SJSA1 (cell line): ENCODE measurements at regions not wholly inside any gene's neighbourhood (a gene's known extent, or its start where the extent isn't known, plus 50 kb on each side); places are given as distances from the start of the nearest gene placed in this dataset.

Experiments used
- DNase-seq, 2 experiments: peaks; one replicate each; pipeline ENCODE4 v3.0.0-alpha.2; 2015 to 2020; ENCODE audit warnings: low spot score in 2 of 2, low read depth in 1 of 2
- H3K27ac ChIP-seq: fragments of 250-450 bp; sonication (Bioruptor Pico); 2 replicates; pipeline ENCODE4 v1.5.1; 2020; ENCODE audit warnings: mild to moderate bottlenecking, moderate library complexity
- H3K27me3 ChIP-seq: fragments of 250-450 bp; sonication (Bioruptor Pico); replicated peaks from 2 replicates; pipeline ENCODE4 v1.5.1; 2020; ENCODE audit warnings: mild to moderate bottlenecking, moderate library complexity
- H3K36me3 ChIP-seq: fragments of 250-450 bp; sonication (Bioruptor Pico); 2 replicates; pipeline ENCODE4 v1.5.1; 2020; ENCODE audit warnings: mild to moderate bottlenecking
- H3K4me1 ChIP-seq: fragments of 250-450 bp; sonication (Bioruptor Pico); replicated peaks from 2 replicates; pipeline ENCODE4 v1.6.1; 2021; ENCODE audit warnings: mild to moderate bottlenecking
- H3K4me3 ChIP-seq: fragments of 250-450 bp; sonication (Bioruptor Pico); 2 replicates; pipeline ENCODE4 v1.5.1; 2020; ENCODE audit warnings: mild to moderate bottlenecking
- H3K9me3 ChIP-seq: fragments of 250-450 bp; sonication (Bioruptor Pico); replicated peaks from 2 replicates; pipeline ENCODE4 v1.5.1; 2020; ENCODE audit warnings: mild to moderate bottlenecking

DNA sequence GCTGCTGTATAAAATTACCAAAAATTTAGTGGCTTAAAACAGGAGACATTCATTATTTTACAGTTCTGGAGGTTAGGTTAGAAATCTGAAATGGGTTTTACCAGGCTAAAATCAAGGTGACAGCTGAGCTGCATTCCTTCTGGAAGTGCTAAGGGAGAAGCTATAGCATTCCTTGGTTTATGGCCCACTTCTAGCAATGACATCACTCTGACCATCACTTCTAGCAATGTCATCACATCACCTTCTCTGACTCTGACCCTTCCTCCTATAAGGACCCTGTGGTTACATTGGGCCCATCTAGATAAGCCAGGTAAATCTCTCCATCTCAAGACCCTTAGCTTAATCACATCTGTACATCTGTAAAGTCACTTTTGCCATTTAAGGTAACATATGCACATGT is 366.1 kb downstream of the EFNA5 start:
- no peak for DNase-seq
- H3K27ac ChIP-seq: no peak overlapping the region
- H3K36me3 ChIP-seq: no peaks in the 10 kb centered on the region
- H3K4me3 ChIP-seq: no peak overlapping the region
- no peaks in the 10 kb centered on the region for H3K9me3 ChIP-seq
- 0 out of 2 replicates have a peak, but pooled peaks cover 3% of the 10 kb centered on the region for H3K27me3 ChIP-seq
- H3K4me1 ChIP-seq: peaks cover 6% of the 10 kb centered on the region

DNA sequence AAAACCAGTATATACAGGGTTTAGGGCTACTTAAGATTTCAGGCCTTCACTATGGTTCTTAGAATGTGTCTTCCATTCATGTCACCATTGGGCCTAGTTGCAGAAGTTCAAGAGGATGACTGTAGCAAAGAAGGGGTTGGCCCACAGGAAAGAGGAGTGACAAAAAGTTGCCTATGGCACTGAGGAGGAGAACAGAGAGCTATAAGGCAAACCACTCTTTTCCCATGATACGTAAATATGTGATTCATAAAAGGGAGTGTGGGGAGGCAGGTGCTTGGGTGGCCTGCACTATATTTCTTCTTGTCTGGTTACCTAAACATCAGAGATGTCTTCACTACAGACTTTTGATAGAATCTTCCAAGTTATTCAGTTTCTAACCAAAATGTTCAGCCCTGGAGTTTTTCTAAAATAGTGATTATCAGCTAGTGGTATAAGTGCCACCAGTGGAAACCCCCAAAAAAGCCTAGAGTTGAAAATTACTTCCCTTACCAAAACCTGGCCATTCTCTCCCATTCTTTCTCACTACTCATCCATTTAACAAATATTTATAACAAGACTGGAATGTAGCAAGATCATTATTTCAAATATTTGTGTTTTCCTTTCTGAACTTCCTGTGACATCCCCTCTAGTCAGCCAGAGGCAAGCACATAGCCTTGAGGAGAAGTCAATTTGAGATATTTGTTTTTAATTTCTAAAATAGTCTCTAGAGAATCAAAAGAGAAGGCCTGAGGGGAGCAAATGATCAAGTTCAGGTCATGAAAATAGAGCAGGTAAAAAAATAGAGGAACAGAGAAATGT is 367.4 kb downstream of the EFNA5 start:
- Histone ChIP-seq H3K4me1 (peaks cover 6% of the 10 kb centered on the region), H3K27ac (no peak overlapping the region; the same call in 1 of the 2 replicates), H3K4me3 (no peak overlapping the region), H3K27me3 (0 out of 2 replicates have a peak, but pooled peaks cover 3% of the 10 kb centered on the region), H3K9me3 (no peaks in the 10 kb centered on the region), H3K36me3 (no peaks in the 10 kb centered on the region)
- peak in 1 of 2 experiments; percentile 10 for DNase-seq

DNA sequence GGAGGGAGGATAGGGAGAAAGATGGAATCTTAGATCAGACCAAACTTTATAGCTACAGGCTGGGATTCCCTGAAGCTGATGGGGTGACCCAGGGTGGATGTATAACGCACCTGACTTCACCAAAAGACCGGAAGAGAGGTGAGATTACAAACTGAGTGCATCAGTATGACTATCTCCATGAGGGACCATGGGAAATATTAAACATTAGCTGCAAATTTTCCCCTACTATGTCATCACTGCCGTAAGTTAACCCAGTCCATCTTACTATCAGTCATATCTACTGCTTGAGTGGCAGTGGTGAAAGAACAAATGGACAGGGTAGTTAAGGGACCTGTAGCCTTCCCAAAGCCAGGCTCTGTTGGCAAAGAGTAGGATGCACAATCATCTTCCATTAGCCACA is 368.3 kb downstream of the EFNA5 start:
- no peak overlapping the region for H3K4me3 ChIP-seq
- H3K4me1 ChIP-seq: peaks cover 6% of the 10 kb centered on the region
- H3K27ac ChIP-seq: no peak overlapping the region
- no peak for DNase-seq
- H3K9me3 ChIP-seq: no peaks in the 10 kb centered on the region
- H3K27me3 ChIP-seq: 0 out of 2 replicates have a peak, but pooled peaks cover 3% of the 10 kb centered on the region
- H3K36me3 ChIP-seq: no peaks in the 10 kb centered on the region

DNA sequence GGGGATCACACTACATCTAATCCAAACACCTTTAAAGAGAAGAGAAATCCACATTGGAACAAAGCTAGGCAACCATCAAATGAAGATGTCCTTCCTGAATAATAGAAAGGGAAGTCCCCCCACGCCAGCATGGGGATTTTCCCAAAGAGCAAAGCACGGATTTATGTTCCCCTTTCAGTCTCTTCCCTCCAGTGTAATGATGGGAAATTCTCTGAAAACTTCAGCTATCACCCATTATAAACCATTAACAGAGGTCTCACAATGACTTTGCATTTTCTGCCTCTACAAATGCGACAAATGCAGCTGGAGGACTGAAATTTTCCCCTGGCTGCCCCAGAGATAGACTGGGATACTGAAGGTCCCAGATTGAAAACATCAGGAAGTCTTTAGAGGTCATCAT is 368.7 kb downstream of the EFNA5 start:
- no peak for DNase-seq
- H3K36me3 ChIP-seq: no peaks in the 10 kb centered on the region
- peaks cover 6% of the 10 kb centered on the region for H3K4me1 ChIP-seq
- no peak overlapping the region for H3K27ac ChIP-seq
- H3K9me3 ChIP-seq: no peaks in the 10 kb centered on the region
- H3K27me3 ChIP-seq: 0 out of 2 replicates have a peak, but pooled peaks cover 3% of the 10 kb centered on the region
- no peak overlapping the region for H3K4me3 ChIP-seq

DNA sequence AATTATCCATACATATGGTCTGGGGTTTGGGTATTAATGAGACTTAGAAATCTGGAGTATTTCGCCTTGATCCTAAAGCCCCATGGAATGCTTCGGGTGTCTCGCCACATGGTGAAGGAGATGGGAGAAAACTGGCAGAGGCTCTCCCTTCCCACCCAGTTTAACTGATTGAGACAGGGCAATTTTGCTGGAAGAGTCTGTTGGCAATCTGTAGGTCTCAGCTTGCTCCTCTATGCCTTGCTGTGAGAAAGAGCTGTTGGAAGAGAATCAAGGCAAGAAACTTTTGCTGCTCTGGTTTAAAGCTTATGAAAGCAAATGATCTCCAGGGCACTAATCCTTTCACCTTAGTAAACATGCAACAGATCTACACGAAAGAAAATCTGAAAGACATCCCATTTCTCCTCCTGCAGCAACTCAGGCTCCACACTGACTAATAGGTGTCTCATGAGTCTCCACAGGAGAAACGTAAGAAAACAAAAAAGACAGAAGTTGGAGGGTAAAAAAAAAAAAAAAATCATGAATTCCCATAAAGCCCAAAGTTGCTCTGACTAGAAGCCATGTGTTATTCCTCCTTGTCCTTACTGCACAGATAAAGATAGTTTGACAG is 369.9 kb downstream of the EFNA5 start:
- H3K27ac ChIP-seq: no peak overlapping the region

DNA sequence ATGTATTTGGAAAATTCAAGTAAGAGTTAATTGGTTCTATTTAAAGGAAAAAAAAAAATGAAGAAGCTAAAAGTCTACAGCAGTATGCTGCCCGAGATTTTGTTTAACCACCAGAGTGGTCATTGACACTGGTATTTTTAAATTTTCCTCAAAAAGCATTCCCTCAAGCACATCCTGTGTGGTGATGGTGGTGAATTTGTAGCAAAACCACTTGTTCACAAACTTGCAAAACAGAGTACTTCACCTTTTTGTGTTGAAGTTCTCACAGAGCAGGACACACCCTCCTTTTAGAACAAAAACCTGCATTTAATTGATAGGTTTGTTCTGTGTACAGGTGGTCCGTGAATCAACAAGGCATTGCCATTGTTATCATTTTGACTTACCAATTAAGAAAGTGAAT is 374.2 kb downstream of the EFNA5 start:
- no peak overlapping the region for H3K4me3 ChIP-seq
- no peak overlapping the region for H3K27ac ChIP-seq
- no peaks in the 10 kb centered on the region for H3K4me1 ChIP-seq
- H3K36me3 ChIP-seq: no peaks in the 10 kb centered on the region
- H3K27me3 ChIP-seq: 0 out of 2 replicates have a peak, but pooled peaks cover under 1% of the 10 kb centered on the region
- no peaks in the 10 kb centered on the region; the same call in 1 of the 2 replicates for H3K9me3 ChIP-seq
- no peak for DNase-seq

More for the DNA sequence above, 369.9 kb downstream of the EFNA5 start:
- H3K27me3 ChIP-seq: 0 out of 2 replicates have a peak, but pooled peaks cover 3% of the 10 kb centered on the region
- no peaks in the 10 kb centered on the region for H3K36me3 ChIP-seq
- H3K4me1 ChIP-seq: peaks cover 6% of the 10 kb centered on the region
- no peak overlapping the region for H3K4me3 ChIP-seq
- no peaks in the 10 kb centered on the region for H3K9me3 ChIP-seq
- no peak for DNase-seq

DNA sequence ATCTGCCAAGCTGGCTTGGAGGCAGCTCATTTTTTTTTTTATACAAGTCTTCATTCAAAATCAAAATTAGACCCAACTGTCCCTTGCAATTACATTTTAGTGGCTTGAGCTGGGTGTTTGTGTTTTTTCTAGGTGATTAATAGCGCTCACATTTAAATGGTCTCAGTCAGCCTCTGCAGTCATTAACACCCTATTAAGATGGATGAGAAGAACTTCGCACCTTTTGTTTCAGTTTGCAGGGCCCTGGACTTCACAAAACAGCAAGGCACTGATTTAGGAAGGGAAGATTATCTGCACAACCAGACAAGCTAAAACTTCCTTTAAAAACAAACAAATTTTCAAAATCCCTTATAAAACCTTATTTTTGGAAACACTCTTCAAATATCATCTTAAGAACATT is 374.8 kb downstream of the EFNA5 start:
- Histone ChIP-seq H3K4me1 (no peaks in the 10 kb centered on the region), H3K9me3 (no peaks in the 10 kb centered on the region; the same call in 1 of the 2 replicates), H3K4me3 (no peak overlapping the region), H3K36me3 (no peaks in the 10 kb centered on the region), H3K27ac (no peak overlapping the region), H3K27me3 (no peaks in the 10 kb centered on the region)
- DNase-seq: no peak

DNA sequence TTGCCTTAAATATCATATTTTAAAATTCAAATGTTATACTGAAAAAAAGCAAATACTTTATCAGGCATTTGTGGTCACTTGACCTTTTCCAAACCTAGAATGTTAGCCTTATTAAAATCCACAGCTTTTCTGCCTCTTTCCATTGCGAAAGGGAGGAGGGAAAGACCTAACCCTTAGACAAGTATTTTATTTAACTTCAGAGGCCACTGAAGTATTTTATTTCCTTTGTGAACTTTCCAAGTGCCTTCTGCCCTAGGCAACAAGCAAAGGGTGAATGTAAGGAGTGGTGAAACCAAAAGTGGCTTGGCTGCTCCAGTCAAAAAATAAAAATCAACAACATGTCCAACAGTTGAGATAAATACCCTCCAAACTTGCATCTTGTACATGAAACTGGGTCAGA is 376.1 kb downstream of the EFNA5 start:
- Histone ChIP-seq H3K9me3 (no peaks in the 10 kb centered on the region; the same call in 1 of the 2 replicates), H3K4me1 (no peaks in the 10 kb centered on the region), H3K4me3 (no peak overlapping the region), H3K36me3 (no peaks in the 10 kb centered on the region), H3K27me3 (no peaks in the 10 kb centered on the region), H3K27ac (no peak overlapping the region)
- DNase-seq: no peak

DNA sequence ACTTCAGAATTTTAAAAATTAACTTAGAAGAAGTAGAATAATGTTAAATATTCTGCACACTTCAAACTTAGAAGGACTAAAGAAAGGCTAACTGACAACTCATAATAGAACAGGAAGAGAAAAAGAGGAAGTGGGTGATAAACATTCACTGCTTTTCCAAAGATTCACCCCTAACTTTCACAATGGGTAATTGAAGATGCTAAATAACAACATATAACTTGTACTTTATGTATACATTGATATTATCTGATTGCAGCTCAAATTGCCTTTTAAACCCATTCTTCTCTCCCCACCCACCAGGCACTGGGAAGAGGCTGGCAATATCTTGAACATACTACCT is 376.6 kb downstream of the EFNA5 start:
- no peaks in the 10 kb centered on the region for H3K27me3 ChIP-seq
- H3K4me1 ChIP-seq: no peaks in the 10 kb centered on the region
- no peak for DNase-seq
- H3K9me3 ChIP-seq: no peaks in the 10 kb centered on the region; the same call in 1 of the 2 replicates
- no peak overlapping the region for H3K27ac ChIP-seq
- H3K4me3 ChIP-seq: no peak overlapping the region
- H3K36me3 ChIP-seq: no peaks in the 10 kb centered on the region

DNA sequence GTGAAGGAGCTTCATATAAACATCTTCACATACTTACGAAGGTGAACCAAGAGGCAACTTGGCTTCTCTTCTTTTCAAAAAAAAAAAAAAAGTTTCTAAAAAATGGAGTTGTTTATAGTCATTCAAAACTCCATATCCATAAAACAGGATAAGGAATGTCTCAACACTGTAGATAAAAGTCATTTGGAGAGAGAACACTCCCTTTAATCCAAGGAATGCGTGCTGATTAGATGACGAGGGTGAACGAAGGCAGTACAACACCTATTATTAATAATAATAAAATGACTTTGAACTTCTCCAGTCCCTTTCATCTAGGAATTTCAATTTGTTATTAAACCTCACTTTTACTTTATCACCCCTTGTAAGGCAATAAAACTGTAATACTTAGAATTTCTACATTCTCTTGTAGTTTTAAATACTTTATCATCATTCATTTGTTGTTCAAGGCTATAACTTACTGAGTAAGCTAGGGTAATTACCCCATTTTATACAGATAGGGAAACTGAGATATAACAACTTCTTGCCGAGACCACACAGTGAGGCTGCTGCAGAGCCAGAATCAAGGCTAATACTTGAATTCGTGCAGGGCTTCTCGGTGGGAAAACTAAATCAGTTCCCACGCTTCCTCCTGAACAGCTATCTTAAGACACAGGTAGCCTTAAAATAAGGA is 377.1 kb downstream of the EFNA5 start:
- H3K27me3 ChIP-seq: no peaks in the 10 kb centered on the region
- no peak for DNase-seq
- H3K36me3 ChIP-seq: no peaks in the 10 kb centered on the region
- no peak overlapping the region for H3K27ac ChIP-seq
- no peaks in the 10 kb centered on the region for H3K4me1 ChIP-seq
- H3K9me3 ChIP-seq: no peaks in the 10 kb centered on the region; the same call in 1 of the 2 replicates
- H3K4me3 ChIP-seq: no peak overlapping the region

DNA sequence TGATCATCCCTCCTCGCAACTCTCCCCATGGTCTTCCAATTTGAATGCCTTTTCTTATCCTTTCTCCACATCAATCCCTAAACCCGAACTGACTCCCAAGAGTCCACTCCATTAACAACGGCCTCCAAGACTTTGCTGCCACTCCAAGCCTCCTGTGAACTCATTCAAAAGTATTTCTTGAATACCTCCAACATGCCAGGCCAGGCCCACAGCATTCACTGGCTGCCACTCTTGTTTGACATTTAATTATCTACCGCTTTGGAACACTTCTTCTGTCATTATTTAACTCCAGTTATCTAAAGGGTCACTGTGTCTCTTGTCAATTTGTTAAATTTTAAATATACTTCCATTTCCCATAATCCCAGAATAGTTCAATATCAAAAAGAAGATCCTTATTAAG is 378.9 kb downstream of the EFNA5 start:
- H3K4me1 ChIP-seq: no peaks in the 10 kb centered on the region
- H3K36me3 ChIP-seq: no peaks in the 10 kb centered on the region
- no peak overlapping the region for H3K27ac ChIP-seq
- DNase-seq: no peak
- no peak overlapping the region for H3K4me3 ChIP-seq
- H3K9me3 ChIP-seq: no peaks in the 10 kb centered on the region; the same call in 1 of the 2 replicates
- no peaks in the 10 kb centered on the region for H3K27me3 ChIP-seq

DNA sequence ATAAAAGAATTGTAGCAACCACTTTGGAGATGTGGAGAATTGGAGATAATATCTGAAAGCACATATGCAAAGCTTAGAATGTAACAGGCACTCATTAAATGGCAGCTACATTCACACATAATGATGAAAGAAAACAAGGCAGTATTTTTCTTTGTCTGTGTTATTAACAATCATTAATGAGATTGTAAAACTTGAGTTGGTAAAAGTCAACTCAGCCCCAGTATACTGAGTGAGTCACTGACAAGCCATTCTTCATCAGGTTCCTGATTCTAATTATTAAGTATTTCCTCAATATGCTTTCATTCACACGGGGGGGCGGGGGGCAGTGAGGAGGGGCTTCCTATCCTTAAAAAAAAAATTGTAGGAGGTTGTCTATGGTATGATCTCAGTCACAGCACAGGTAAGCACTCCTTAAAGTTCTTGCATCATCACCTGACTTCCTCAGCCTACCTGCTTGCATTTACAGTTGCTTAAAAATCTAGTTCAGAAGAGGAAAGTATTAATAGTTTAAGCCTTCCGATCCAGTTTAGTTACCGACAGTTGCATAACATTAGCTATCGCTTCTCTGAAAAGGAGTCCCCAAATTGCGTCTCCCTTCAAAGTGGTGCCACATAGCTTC is 379.8 kb downstream of the EFNA5 start:
- no peak overlapping the region for H3K4me3 ChIP-seq
- H3K4me1 ChIP-seq: no peaks in the 10 kb centered on the region
- H3K36me3 ChIP-seq: no peaks in the 10 kb centered on the region
- H3K9me3 ChIP-seq: no peaks in the 10 kb centered on the region; the same call in 1 of the 2 replicates
- no peak for DNase-seq
- no peaks in the 10 kb centered on the region for H3K27me3 ChIP-seq
- no peak overlapping the region for H3K27ac ChIP-seq

DNA sequence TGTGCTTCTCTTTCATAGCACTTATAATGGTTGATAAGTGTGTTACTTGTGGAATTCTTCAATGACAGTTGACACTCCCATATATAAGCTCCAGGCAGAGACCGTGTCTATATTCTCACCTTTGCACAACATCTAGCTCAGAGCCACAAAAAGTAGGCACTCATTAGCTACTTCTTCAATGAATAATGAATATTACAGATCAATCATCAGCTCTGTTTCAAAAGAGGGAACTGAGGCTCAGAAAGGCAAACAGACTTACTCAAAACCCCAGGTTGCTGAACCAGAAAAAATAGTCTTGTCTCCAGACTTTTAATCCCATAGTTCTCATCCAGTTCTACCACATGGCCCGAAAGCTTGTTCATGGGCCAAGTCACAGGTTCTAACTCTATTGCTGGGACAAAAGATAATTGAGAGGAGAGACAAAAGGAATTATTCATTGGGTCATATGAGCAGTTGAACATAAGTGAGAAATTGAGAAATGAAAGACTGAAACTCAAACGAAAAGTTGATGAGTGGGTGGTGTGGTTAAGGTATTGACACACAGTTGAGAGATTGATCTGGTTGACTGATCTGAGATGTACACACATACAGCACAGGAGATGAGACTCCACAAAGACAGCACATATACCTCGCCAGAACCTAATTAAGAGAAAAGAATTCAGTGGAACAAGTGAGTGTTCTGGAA is 381.6 kb downstream of the EFNA5 start:
- no peak for DNase-seq
- Histone ChIP-seq H3K4me3 (no peak overlapping the region), H3K9me3 (no peaks in the 10 kb centered on the region; the same call in 1 of the 2 replicates), H3K27me3 (no peaks in the 10 kb centered on the region), H3K4me1 (no peaks in the 10 kb centered on the region), H3K36me3 (no peaks in the 10 kb centered on the region), H3K27ac (no peak overlapping the region)
